Cardiac muscle cell (in vitro differentiated cells and primary cell): ENCODE measurements at regions not wholly inside any gene's neighbourhood (a gene's known extent, or its start where the extent isn't known, plus 50 kb on each side); places are given as distances from the start of the nearest gene placed in this dataset.
"Not testable (repeated sequence)": the region's sequence is repeated elsewhere in the genome, so short reads cannot be mapped to it uniquely, and the experiment has no call there.

Experiments used
- DNase-seq, 2 donors: peaks; one replicate each; pipeline versions ENCODE4 v3.0.0 to v3.0.0-alpha.2; 2010 to 2017; ENCODE audit warnings: low read depth in 1 of 2, low spot score in 1 of 2
- H3K27ac ChIP-seq: fragments of 200-600 bp; sonication (generic); 2 replicates; pipeline ENCODE4 v1.5.1; 2016
- H3K27me3 ChIP-seq: fragments of 200-600 bp; sonication (generic); 2 replicates; pipeline ENCODE4 v1.6.0; 2016; ENCODE audit warnings: control low read depth
- H3K36me3 ChIP-seq: fragments of 200-600 bp; sonication (generic); 2 replicates; pipeline ENCODE4 v1.5.1; 2016; ENCODE audit warnings: control low read depth
- H3K4me1 ChIP-seq: fragments of 200-600 bp; sonication (generic); 2 replicates; pipeline ENCODE4 v1.8.1; 2017; ENCODE audit warnings: low read depth, mild to moderate bottlenecking, mixed run types
- H3K4me3 ChIP-seq: fragments of 200-600 bp; sonication (generic); 2 replicates; pipeline ENCODE4 v1.5.1; 2016; ENCODE audit warnings: mild to moderate bottlenecking
- H3K9me3 ChIP-seq: fragments of 200-600 bp; sonication (generic); 2 replicates; pipeline ENCODE4 v1.5.1; 2017; ENCODE audit warnings: low read depth, mild to moderate bottlenecking, control low read depth
- TF ChIP-seq, protein P1 (sequence below): IDR thresholded peaks from 2 replicates; pipeline ENCODE4 v1.5.1; 2012; ENCODE audit warnings: low read depth, mild to moderate bottlenecking, low read length

DNA sequence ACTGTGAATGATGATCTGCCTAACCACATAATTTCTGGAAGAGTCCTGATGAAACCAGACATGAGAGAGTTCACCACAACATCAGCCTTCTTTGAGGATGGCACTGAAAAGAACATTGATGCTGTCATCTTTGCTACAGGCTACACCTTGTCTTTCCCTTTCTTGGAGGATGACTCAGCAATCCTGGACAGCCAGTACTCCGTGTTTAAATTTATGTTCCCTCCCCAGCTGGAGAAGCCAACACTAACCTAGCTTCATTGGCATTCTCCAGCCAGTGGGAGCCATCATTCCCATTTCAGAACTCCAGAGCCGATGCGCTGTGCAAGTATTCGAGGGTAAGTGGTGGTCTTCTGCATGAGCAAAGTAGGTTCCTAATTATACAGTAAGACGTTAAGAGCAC, 164.1 kb upstream of the POGK start:
- no peak overlapping the region for H3K4me3 ChIP-seq

DNA sequence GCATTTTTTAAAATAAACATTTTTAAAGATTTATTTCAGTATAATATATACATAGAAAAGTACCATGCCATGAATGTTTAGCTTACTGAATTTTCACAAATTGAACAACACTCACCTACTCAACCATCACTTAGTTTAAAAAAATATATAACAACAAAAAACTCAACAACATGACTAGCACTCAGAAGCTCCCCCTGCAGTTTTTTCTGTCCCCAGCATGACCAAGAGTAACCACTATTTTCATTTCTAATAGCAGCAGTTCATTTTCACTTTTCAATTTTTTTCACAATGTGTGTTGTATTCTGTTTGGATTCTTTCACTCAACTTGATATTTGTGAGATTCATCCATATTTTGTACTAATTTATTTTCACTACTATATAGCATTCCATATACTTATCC, 162.3 kb upstream of the POGK start:
- Histone ChIP-seq H3K4me1 (no peaks in the 10 kb centered on the region), H3K27me3 (no peaks in the 10 kb centered on the region), H3K27ac (no peak overlapping the region), H3K36me3 (no peaks in the 10 kb centered on the region), H3K4me3 (no peak overlapping the region), H3K9me3 (no peaks in the 10 kb centered on the region)
- no peak for DNase-seq
- TF ChIP-seq, protein P1, sequence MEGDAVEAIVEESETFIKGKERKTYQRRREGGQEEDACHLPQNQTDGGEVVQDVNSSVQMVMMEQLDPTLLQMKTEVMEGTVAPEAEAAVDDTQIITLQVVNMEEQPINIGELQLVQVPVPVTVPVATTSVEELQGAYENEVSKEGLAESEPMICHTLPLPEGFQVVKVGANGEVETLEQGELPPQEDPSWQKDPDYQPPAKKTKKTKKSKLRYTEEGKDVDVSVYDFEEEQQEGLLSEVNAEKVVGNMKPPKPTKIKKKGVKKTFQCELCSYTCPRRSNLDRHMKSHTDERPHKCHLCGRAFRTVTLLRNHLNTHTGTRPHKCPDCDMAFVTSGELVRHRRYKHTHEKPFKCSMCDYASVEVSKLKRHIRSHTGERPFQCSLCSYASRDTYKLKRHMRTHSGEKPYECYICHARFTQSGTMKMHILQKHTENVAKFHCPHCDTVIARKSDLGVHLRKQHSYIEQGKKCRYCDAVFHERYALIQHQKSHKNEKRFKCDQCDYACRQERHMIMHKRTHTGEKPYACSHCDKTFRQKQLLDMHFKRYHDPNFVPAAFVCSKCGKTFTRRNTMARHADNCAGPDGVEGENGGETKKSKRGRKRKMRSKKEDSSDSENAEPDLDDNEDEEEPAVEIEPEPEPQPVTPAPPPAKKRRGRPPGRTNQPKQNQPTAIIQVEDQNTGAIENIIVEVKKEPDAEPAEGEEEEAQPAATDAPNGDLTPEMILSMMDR = no peak

More for the DNA sequence above, 164.1 kb upstream of the POGK start:
- Histone ChIP-seq H3K4me1 (no peaks in the 10 kb centered on the region), H3K27me3 (no peaks in the 10 kb centered on the region), H3K36me3 (no peaks in the 10 kb centered on the region), H3K27ac (no peak overlapping the region), H3K9me3 (no peaks in the 10 kb centered on the region)
- TF ChIP-seq, protein P1 = no peak
- no peak for DNase-seq

DNA sequence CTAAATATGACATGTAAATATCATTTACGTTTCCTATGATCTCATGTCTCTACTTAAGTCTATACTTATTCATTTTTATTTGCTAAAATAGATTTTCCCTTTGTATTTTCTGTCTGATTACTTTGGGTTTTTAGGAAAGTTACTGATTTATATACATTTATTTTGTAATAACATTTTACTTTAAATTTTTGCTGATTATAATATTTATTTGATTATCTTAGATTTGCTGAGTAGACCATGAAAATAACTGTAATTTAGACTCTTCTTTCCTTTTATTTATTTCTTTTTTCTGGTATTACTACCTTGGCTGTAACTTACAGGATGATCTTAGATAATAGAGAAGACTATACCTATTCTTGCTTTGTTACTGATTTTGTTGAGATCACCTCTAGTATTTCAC, 159.9 kb upstream of the POGK start:
- H3K36me3 ChIP-seq = no peaks in the 10 kb centered on the region
- no peak overlapping the region for H3K4me3 ChIP-seq
- no peak overlapping the region for H3K27ac ChIP-seq
- H3K9me3 ChIP-seq = no peaks in the 10 kb centered on the region
- H3K27me3 ChIP-seq = no peaks in the 10 kb centered on the region
- no peak for DNase-seq
- no peaks in the 10 kb centered on the region for H3K4me1 ChIP-seq
- TF ChIP-seq, protein P1 = no peak

DNA sequence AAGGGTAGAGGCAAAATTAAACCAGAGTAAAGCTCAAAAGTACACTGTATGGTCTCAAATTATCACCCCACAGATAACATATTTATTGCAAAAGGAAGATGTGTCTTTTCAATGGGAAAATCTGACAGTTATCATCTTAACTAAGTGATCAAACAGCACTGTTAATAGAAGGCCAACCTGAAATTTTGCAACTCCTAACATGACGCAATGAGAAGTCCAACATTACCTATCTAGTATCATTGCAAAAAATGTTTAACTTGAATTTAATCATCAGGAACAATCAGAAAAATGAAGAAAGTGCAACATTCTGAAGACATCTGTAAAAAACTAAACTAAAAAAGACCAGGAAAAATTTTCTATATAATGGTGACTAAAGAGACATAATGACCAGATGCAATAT, 156.7 kb upstream of the POGK start:
- Histone ChIP-seq H3K27ac (no peak overlapping the region), H3K4me1 (no peaks in the 10 kb centered on the region), H3K9me3 (no peaks in the 10 kb centered on the region), H3K4me3 (no peak overlapping the region), H3K27me3 (no peaks in the 10 kb centered on the region), H3K36me3 (no peaks in the 10 kb centered on the region)
- no peak for DNase-seq
- TF ChIP-seq, protein P1 = no peak

DNA sequence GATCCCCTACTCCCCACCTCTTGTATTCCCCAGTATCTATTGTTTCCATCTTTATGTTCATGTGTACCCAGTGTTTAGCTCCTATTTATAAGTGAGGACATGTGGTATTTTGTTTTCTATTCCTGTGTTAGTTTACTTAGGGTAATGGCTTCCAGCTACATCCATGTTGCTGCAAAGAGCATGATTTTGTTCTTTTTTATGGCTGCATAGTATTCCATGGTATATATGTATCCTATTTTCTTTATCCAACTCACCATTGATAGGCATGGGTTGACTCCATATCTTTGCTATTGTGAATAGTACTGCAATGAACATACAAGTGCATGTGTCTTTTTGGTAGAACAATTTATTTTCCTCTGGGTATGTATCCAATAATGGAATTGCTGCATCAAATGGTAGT, 154.6 kb upstream of the POGK start:
- H3K4me3 ChIP-seq, H3K27ac ChIP-seq, H3K27me3 ChIP-seq, DNase-seq, H3K9me3 ChIP-seq, H3K36me3 ChIP-seq, H3K4me1 ChIP-seq: not testable (repeated sequence)

DNA sequence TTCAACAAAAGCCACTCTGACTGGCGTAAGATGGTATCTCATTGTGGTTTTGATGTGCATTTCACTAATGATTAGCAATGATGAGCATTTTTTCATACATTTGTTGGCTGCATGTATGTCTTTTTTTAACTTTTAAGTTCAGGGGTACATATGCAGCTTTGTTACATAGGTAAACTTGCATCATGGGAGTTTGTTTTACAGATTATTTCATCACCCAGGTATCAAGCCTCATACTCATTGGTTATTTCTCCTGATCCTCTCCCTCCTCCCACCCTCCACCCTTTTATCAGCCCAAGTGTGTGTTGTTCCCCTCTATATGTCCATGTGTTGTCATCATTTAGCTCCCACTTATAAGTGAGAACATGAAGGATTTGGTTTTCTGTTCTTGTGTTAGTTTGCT, 154.1 kb upstream of the POGK start:
- H3K4me3 ChIP-seq = no peak overlapping the region
- H3K9me3 ChIP-seq = no peaks in the 10 kb centered on the region
- no peaks in the 10 kb centered on the region for H3K4me1 ChIP-seq
- H3K36me3 ChIP-seq = no peaks in the 10 kb centered on the region
- H3K27me3 ChIP-seq = no peaks in the 10 kb centered on the region
- no peak for DNase-seq
- no peak overlapping the region for H3K27ac ChIP-seq
- TF ChIP-seq, protein P1 = no peak

DNA sequence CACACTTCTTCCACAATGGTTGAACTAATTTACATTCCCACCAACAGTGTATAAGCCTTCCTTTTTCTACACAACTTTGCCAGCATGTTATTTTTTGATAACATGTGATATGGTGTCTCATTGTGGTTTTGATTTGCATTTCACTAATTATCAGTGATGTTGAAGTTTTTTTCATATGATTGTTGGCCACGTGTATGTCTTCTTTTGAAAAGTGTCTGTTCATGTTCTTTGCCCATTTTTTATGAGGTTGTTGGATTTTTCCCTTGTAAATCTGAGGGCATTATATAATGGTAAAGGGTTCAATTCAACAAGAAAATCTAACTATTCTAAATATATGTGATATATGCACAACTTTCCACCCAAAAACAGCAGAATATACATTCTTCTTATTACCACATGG, 153.4 kb upstream of the POGK start:
- H3K4me3 ChIP-seq, DNase-seq, H3K4me1 ChIP-seq, H3K27me3 ChIP-seq, H3K27ac ChIP-seq, H3K9me3 ChIP-seq, H3K36me3 ChIP-seq: not testable (repeated sequence)

DNA sequence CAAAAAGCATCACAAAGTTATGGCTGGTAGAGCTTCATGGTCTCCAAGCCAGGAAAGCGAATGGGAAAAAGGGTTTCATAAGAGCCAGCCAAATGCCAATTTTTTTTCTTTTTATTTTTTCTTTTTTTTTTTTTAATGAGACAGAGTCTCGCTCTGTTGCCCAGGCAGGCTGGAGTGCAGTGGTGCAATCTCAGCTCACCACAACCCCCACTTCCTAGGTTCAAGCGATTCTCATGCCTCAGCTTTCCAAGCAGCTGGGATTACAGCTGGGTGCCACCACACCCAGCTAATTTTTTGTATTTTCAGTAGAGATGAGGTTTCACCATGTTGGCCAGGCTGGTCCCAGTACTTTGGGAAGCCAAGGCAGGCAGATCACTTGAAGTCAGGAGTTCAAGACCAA, 148.7 kb upstream of the POGK start:
- H3K27me3 ChIP-seq, H3K4me1 ChIP-seq, DNase-seq, H3K9me3 ChIP-seq, H3K27ac ChIP-seq, H3K4me3 ChIP-seq, H3K36me3 ChIP-seq: not testable (repeated sequence)
